H1 (cell line): ENCODE measurements at regions not wholly inside any gene's neighbourhood (a gene's known extent, or its start where the extent isn't known, plus 50 kb on each side); places are given as distances from the start of the nearest gene placed in this dataset.

Experiments
- CTCF ChIA-PET: fragments of 300-600 bp; sonication (Branson Sonifier 250); formaldehyde crosslinking; loops from one replicate; lab custom pipeline; 2021; ENCODE audit not compliant: partially characterized antibody; lab: Charles Lee
- POLR2A ChIA-PET: fragments of 300-600 bp; sonication (Branson Sonifier 250); formaldehyde crosslinking; loops from one replicate; lab custom pipeline; 2021; ENCODE audit warnings: inconsistent platforms; ENCODE audit not compliant: partially characterized antibody; lab: Charles Lee
- DNase-seq, 2 experiments: peaks; one replicate each; pipeline versions ENCODE4 v3.0.0 to v3.0.0-alpha.2; 2010 to 2022; ENCODE audit warnings: low spot score in 2 of 2, low read depth in 1 of 2, mixed read lengths in 1 of 2
- FAIRE-seq: peaks from 2 replicates; lab custom pipeline; 2011; peaks lifted over from hg19 to GRCh38; lab: Jason Lieb, UNC
- H2AFZ ChIP-seq: 2 replicates; pipeline ENCODE4 v1.8.1; 2012; ENCODE audit warnings: low read length, inconsistent platforms
- H2AK5ac ChIP-seq: 2 replicates; pipeline ENCODE4 v1.6.1; 2013; ENCODE audit warnings: low read depth, low read length
- H2BK120ac ChIP-seq: replicated peaks from 2 replicates; pipeline ENCODE3; 2013; ENCODE audit warnings: low read depth, low read length, inconsistent platforms
- H2BK12ac ChIP-seq: 2 replicates; pipeline ENCODE4 v1.6.1; 2013; ENCODE audit warnings: low read depth, low read length
- H2BK15ac ChIP-seq: 2 replicates; pipeline ENCODE4 v1.6.1; 2013; ENCODE audit warnings: low read length
- H2BK20ac ChIP-seq: 2 replicates; pipeline ENCODE4 v1.6.1; 2013; ENCODE audit warnings: low read length
- H2BK5ac ChIP-seq: 2 replicates; pipeline ENCODE4 v1.6.1; 2013; ENCODE audit warnings: low read depth, low read length
- H3K14ac ChIP-seq: 2 replicates; pipeline ENCODE4 v1.6.1; 2013; ENCODE audit warnings: inconsistent platforms; ENCODE audit not compliant: insufficient read length
- H3K18ac ChIP-seq: 2 replicates; pipeline ENCODE4 v1.6.1; 2013; ENCODE audit warnings: low read length; ENCODE audit errors: extremely low read depth
- H3K23ac ChIP-seq: 2 replicates; pipeline ENCODE4 v1.6.1; 2013; ENCODE audit warnings: inconsistent platforms; ENCODE audit not compliant: insufficient read length
- H3K23me2 ChIP-seq: 2 replicates; pipeline ENCODE4 v1.6.1; 2013; ENCODE audit warnings: low read depth, low read length
- H3K27ac ChIP-seq: 2 replicates; pipeline ENCODE4 v1.6.1; 2011; ENCODE audit warnings: low read depth, low read length, inconsistent platforms
- H3K27me3 ChIP-seq, 4 experiments: replicated peaks in 1 of 4; 1 replicate in 1 of 4; 2 replicates in 3 of 4; pipeline versions ENCODE4 v1.6.1 to v1.8.1; 2011 to 2013; ENCODE audit warnings: low read length in 3 of 4, mild to moderate bottlenecking in 3 of 4, inconsistent platforms in 2 of 4, mixed read lengths in 2 of 4, moderate library complexity in 1 of 4; ENCODE audit not compliant: control insufficient read depth in 3 of 4, insufficient read depth in 3 of 4; ENCODE audit errors: extremely low read depth in 1 of 4
- H3K36me3 ChIP-seq, 4 experiments: 2 replicates each; pipeline versions ENCODE4 v1.6.1 to v1.8.1; 2011 to 2013; ENCODE audit warnings: mild to moderate bottlenecking in 4 of 4, low read length in 3 of 4, moderate library complexity in 2 of 4, control low read depth in 1 of 4, inconsistent platforms in 1 of 4; ENCODE audit not compliant: insufficient read depth in 4 of 4, control insufficient read depth in 2 of 4
- H3K4ac ChIP-seq: replicated peaks from 2 replicates; pipeline ENCODE3; 2013; ENCODE audit warnings: low read length, low read depth, mixed read lengths, inconsistent platforms; ENCODE audit not compliant: insufficient read length
- H3K4me1 ChIP-seq, 4 experiments: replicated peaks in 1 of 4; 1 replicate in 1 of 4; 2 replicates in 3 of 4; pipeline versions ENCODE4 v1.6.1 to v1.8.1; 2011 to 2013; ENCODE audit warnings: low read length in 3 of 4, inconsistent platforms in 2 of 4, mixed read lengths in 1 of 4; ENCODE audit not compliant: insufficient read depth in 4 of 4, control insufficient read depth in 3 of 4
- H3K4me2 ChIP-seq, 2 experiments: 2 replicates each; pipeline versions ENCODE4 v1.6.1 to v1.8.1; 2011 to 2013; ENCODE audit warnings: low read depth in 2 of 2, low read length in 2 of 2, control low read depth in 1 of 2, inconsistent platforms in 1 of 2, mild to moderate bottlenecking in 1 of 2; ENCODE audit not compliant: insufficient read depth in 1 of 2
- H3K4me3 ChIP-seq, 4 experiments: fragments of 200-600, 300-600 bp in 1 of 4; sonication (generic), shearing (Covaris generic), sonication (Bioruptor Twin) in 1 of 4; 2 replicates each; pipeline versions ENCODE4 v1.5.1 to v1.8.1; 2011 to 2016; ENCODE audit warnings: low read length in 4 of 4, low read depth in 3 of 4, control low read depth in 2 of 4, inconsistent platforms in 2 of 4, mild to moderate bottlenecking in 2 of 4, mixed read lengths in 1 of 4, moderate library complexity in 1 of 4; ENCODE audit not compliant: insufficient read depth in 2 of 4; ENCODE audit errors: extremely low read depth in 1 of 4
- H3K56ac ChIP-seq: replicated peaks from 2 replicates; pipeline ENCODE3; 2013; ENCODE audit warnings: low read depth, mild to moderate bottlenecking, mixed read lengths, low read length, inconsistent platforms; ENCODE audit not compliant: insufficient read length
- H3K79me1 ChIP-seq: 2 replicates; pipeline ENCODE4 v1.6.1; 2013; ENCODE audit warnings: low read depth, low read length, control low read depth
- H3K79me2 ChIP-seq, 2 experiments: 2 replicates each; pipeline versions ENCODE4 v1.6.1 to v1.8.1; 2012 to 2013; ENCODE audit warnings: low read length in 2 of 2, mild to moderate bottlenecking in 2 of 2, inconsistent platforms in 1 of 2; ENCODE audit not compliant: insufficient read depth in 2 of 2, control insufficient read depth in 1 of 2
- H3K9ac ChIP-seq, 4 experiments: replicated peaks in 1 of 4; 1 replicate in 1 of 4; 2 replicates in 3 of 4; pipeline versions ENCODE4 v1.6.1 to v1.8.1; 2011 to 2013; ENCODE audit warnings: low read depth in 3 of 4, low read length in 3 of 4, control low read depth in 2 of 4, mild to moderate bottlenecking in 2 of 4, moderate library complexity in 2 of 4, inconsistent platforms in 1 of 4; ENCODE audit errors: extremely low read depth in 1 of 4
- H3K9me3 ChIP-seq, 2 experiments: 2 replicates each; pipeline versions ENCODE4 v1.6.1 to v1.8.1; 2012 to 2013; ENCODE audit warnings: mild to moderate bottlenecking in 2 of 2, moderate library complexity in 2 of 2, control low read depth in 1 of 2, inconsistent platforms in 1 of 2, low read depth in 1 of 2, low read length in 1 of 2, mixed read lengths in 1 of 2; ENCODE audit not compliant: insufficient read depth in 2 of 2
- H4K20me1 ChIP-seq, 2 experiments: replicated peaks in 1 of 2; 2 replicates each; pipeline versions ENCODE3 to v1.8.1; 2011 to 2013; ENCODE audit warnings: inconsistent platforms in 2 of 2, low read length in 2 of 2, mild to moderate bottlenecking in 1 of 2; ENCODE audit not compliant: insufficient read depth in 2 of 2, control insufficient read depth in 1 of 2
- H4K5ac ChIP-seq: 2 replicates; pipeline ENCODE4 v1.6.1; 2013; ENCODE audit warnings: low read length, low read depth, mixed read lengths, inconsistent platforms; ENCODE audit not compliant: insufficient read length
- H4K8ac ChIP-seq: 2 replicates; pipeline ENCODE4 v1.8.0; 2013; ENCODE audit warnings: mild to moderate bottlenecking, moderate library complexity, low read length, inconsistent platforms; ENCODE audit not compliant: insufficient read depth; ENCODE audit errors: extremely low read depth
- H4K91ac ChIP-seq: replicated peaks from 2 replicates; pipeline ENCODE3; 2013; ENCODE audit warnings: low read length, mixed read lengths, inconsistent platforms; ENCODE audit not compliant: insufficient read length
- BCL11A ChIP-seq, 2 experiments: IDR thresholded peaks; one replicate each; pipeline ENCODE4 v1.6.1; 2011; ENCODE audit warnings: low read depth in 2 of 2, low read length in 2 of 2, mild to moderate bottlenecking in 2 of 2
- BRCA1 ChIP-seq: IDR thresholded peaks from 2 replicates; pipeline ENCODE4 v1.6.1; 2012; ENCODE audit warnings: low read depth, low read length, improper control_type of control experiment
- CEBPB ChIP-seq: IDR thresholded peaks from 2 replicates; pipeline ENCODE4 v1.6.1; 2012; ENCODE audit warnings: low read depth, low read length
- HDAC6 ChIP-seq: IDR thresholded peaks from one replicate; pipeline ENCODE4 v1.7.1; 2012; ENCODE audit warnings: low read depth, mild to moderate bottlenecking, inconsistent platforms, low read length, moderate library complexity
- JUND ChIP-seq: IDR thresholded peaks from 2 replicates; pipeline ENCODE4 v1.6.1; 2011; ENCODE audit warnings: mild to moderate bottlenecking, improper control_type of control experiment, low read length
- MAX ChIP-seq: IDR thresholded peaks from 2 replicates; pipeline ENCODE4 v1.6.1; 2012; ENCODE audit warnings: inconsistent platforms
- NANOG ChIP-seq: IDR thresholded peaks from 2 replicates; pipeline ENCODE4 v1.6.1; 2011; ENCODE audit warnings: low read length, low read depth, mild to moderate bottlenecking, inconsistent platforms; ENCODE audit not compliant: insufficient read depth, poor library complexity, severe bottlenecking
- PHF8 ChIP-seq: fragments of 200-600 bp; sonication (generic); conservative IDR thresholded peaks from 2 replicates; pipeline ENCODE4 v1.7.1; 2012; ENCODE audit warnings: low read depth, mild to moderate bottlenecking, inconsistent platforms, low read length, moderate library complexity
- RFX5 ChIP-seq: IDR thresholded peaks from 2 replicates; pipeline ENCODE4 v1.6.1; 2011; ENCODE audit warnings: low read depth, low read length, improper control_type of control experiment, borderline replicate concordance
- SAP30 ChIP-seq: fragments of 300-600 bp; sonication (generic); IDR thresholded peaks from 2 replicates; pipeline ENCODE4 v1.7.1; 2012; ENCODE audit warnings: low read length, moderate library complexity, mild to moderate bottlenecking, inconsistent platforms; ENCODE audit not compliant: insufficient read depth, insufficient replicate concordance
- SIN3A ChIP-seq, 2 experiments: IDR thresholded peaks in 1 of 2; conservative IDR thresholded peaks in 1 of 2; 2 replicates each; pipeline ENCODE4 v1.6.1; 2011 to 2012; ENCODE audit warnings: low read length in 2 of 2, improper control_type of control experiment in 1 of 2, low read depth in 1 of 2, mild to moderate bottlenecking in 1 of 2
- TAF1 ChIP-seq: IDR thresholded peaks from 2 replicates; pipeline ENCODE4 v1.6.1; 2011; ENCODE audit warnings: mild to moderate bottlenecking, low read depth, low read length
- TBP ChIP-seq: IDR thresholded peaks from 2 replicates; pipeline ENCODE4 v1.6.1; 2011; ENCODE audit warnings: low read depth, low read length, improper control_type of control experiment
- TCF12 ChIP-seq: IDR thresholded peaks from 2 replicates; pipeline ENCODE4 v1.6.1; 2011; ENCODE audit warnings: low read depth, mild to moderate bottlenecking, low read length
- YY1 ChIP-seq: IDR thresholded peaks from 2 replicates; pipeline ENCODE4 v1.6.1; 2011; ENCODE audit warnings: low read depth, mild to moderate bottlenecking, low read length
- ZNF274 ChIP-seq: IDR thresholded peaks from 2 replicates; pipeline ENCODE4 v1.7.0; 2012; ENCODE audit warnings: low read length, borderline replicate concordance; ENCODE audit errors: extremely low read depth
- WGBS, 2 experiments: shearing (Covaris generic) in 1 of 2; methylation state at CpG; one replicate each; pipeline versions ENCODE4 v1.1.6 to v1.1.7; 2013 to 2015; ENCODE audit warnings: low lambda C conversion rate in 2 of 2, mixed read lengths in 2 of 2, inconsistent platforms in 1 of 2, low coverage in 1 of 2, missing lambda C conversion rate in 1 of 2; ENCODE audit not compliant: insufficient replicate concordance in 2 of 2, insufficient coverage in 1 of 2, insufficient read length in 1 of 2; ENCODE audit errors: extremely low coverage in 1 of 2, missing lambda C conversion rate in 1 of 2; 5-methylcytosine and 5-hydroxymethylcytosine counted together

- H3K4me1 ChIP-seq: no peaks in the 10 kb centered on the region
- H3K4ac ChIP-seq: no peak overlapping the region
- H4K8ac ChIP-seq: no peak overlapping the region
- no peak overlapping the region for H3K23ac ChIP-seq
- H2BK20ac ChIP-seq: no peak overlapping the region
- H3K4me2 ChIP-seq: no peak overlapping the region
- FAIRE-seq (no peak), DNase-seq (no peak)
- H3K14ac ChIP-seq: no peak overlapping the region
- H2BK5ac ChIP-seq: no peak overlapping the region
- H2BK12ac ChIP-seq: no peak overlapping the region
- no peak overlapping the region for H3K56ac ChIP-seq
- no peaks in the 10 kb centered on the region for H3K79me1 ChIP-seq
- H3K18ac ChIP-seq: no peak overlapping the region
- no peaks in the 10 kb centered on the region for H3K9me3 ChIP-seq
- ChIA-PET CTCF (no interaction called here), POLR2A (no interaction called here)
- no peaks in the 10 kb centered on the region for H3K27me3 ChIP-seq
- H4K5ac ChIP-seq: no peak overlapping the region
- H2AFZ ChIP-seq: no peak overlapping the region
- no peak overlapping the region for H2BK120ac ChIP-seq
- no peak overlapping the region for H3K27ac ChIP-seq
- no peaks in the 10 kb centered on the region for H3K36me3 ChIP-seq
- no peak overlapping the region for H4K91ac ChIP-seq
- 72% methylated on average over 5 of the region's 5 CpGs; no CpG with 5 or more reads in 1 of the 2 experiments for WGBS, 2 experiments
- no peak overlapping the region for H3K4me3 ChIP-seq
- no peak overlapping the region for H3K9ac ChIP-seq
- H3K23me2 ChIP-seq: no peaks in the 10 kb centered on the region
- H4K20me1 ChIP-seq: no peaks in the 10 kb centered on the region
- no peak overlapping the region for H2AK5ac ChIP-seq
- no peak overlapping the region for H2BK15ac ChIP-seq
- no peaks in the 10 kb centered on the region for H3K79me2 ChIP-seq
- TF ChIP-seq JUND: no peak
- no peak for TF ChIP-seq SIN3A (conservative IDR thresholded peaks at IDR 0.05 in 1 of 2, IDR thresholded peaks at IDR 0.05 in 1 of 2; ENCODE audit: low read depth in 1 of 2, low read length in 2 of 2)
- TF ChIP-seq ZNF274: no peak
- no peak for TF ChIP-seq BRCA1
- no peak for TF ChIP-seq NANOG
- TF ChIP-seq RFX5: no peak
- TF ChIP-seq HDAC6: no peak
- no peak for TF ChIP-seq TAF1
- no peak for TF ChIP-seq PHF8
- TF ChIP-seq CEBPB: no peak
- TF ChIP-seq TCF12: no peak
- no peak for TF ChIP-seq YY1
- no peak for TF ChIP-seq MAX
- no peak for TF ChIP-seq BCL11A (IDR thresholded peaks at IDR 0.05; ENCODE audit: low read depth in 2 of 2, low read length in 2 of 2)
- TF ChIP-seq TBP: no peak
- TF ChIP-seq SAP30: no peak
Measured at GRCh38 chr5:21185536-21185935, 1197.5 kb upstream of the CDH18 start.
